Gastroesophageal sphincter (tissue), 3 donors: ENCODE measurements at regions not wholly inside any gene's neighbourhood (a gene's known extent, or its start where the extent isn't known, plus 50 kb on each side); places are given as distances from the start of the nearest gene placed in this dataset.

ENCODE experiments used
- EP300 ChIP-seq: sonication (generic); formaldehyde crosslinking; IDR thresholded peaks from one replicate; pipeline ENCODE4 v1.6.1; 2017; ENCODE audit warnings: antibody characterized with exemption, mild to moderate bottlenecking
- POLR2A ChIP-seq, 2 donors: fragments of 450-650 bp; IDR thresholded peaks; one replicate each; pipeline ENCODE4 v1.6.1; 2017; ENCODE audit warnings: antibody characterized with exemption in 2 of 2, mild to moderate bottlenecking in 2 of 2, moderate library complexity in 1 of 2
- TF ChIP-seq, protein P1 (sequence below), 4 experiments: fragments of 200-600 bp in 2 of 4; fragments of 450-650 bp in 2 of 4; sonication (generic) in 1 of 4; IDR thresholded peaks; one replicate each; pipeline ENCODE4 v1.5.1; 2017 to 2019; ENCODE audit warnings: antibody characterized with exemption in 4 of 4, mild to moderate bottlenecking in 2 of 4, moderate library complexity in 2 of 4

DNA sequence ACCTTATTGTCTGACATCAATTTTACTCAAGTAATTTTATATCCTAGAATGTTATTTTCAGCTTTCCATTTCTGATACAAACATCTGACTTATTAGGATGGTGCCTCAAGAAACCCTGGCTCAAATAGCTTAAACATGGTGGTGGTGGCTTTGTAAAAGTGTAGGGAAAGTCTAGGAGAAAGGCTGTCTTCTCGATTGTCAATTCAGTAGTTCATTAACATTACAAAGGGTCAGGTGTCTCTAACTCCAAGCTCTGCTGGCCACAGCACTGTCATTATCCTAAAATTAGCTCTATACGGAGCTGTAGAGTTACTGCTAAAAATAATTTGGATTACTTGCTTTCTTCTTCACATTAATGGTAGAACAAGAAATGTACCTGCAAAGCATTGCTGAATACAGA lies 1360.1 kb upstream of the CDH6 start:
- TF ChIP-seq, protein P1, sequence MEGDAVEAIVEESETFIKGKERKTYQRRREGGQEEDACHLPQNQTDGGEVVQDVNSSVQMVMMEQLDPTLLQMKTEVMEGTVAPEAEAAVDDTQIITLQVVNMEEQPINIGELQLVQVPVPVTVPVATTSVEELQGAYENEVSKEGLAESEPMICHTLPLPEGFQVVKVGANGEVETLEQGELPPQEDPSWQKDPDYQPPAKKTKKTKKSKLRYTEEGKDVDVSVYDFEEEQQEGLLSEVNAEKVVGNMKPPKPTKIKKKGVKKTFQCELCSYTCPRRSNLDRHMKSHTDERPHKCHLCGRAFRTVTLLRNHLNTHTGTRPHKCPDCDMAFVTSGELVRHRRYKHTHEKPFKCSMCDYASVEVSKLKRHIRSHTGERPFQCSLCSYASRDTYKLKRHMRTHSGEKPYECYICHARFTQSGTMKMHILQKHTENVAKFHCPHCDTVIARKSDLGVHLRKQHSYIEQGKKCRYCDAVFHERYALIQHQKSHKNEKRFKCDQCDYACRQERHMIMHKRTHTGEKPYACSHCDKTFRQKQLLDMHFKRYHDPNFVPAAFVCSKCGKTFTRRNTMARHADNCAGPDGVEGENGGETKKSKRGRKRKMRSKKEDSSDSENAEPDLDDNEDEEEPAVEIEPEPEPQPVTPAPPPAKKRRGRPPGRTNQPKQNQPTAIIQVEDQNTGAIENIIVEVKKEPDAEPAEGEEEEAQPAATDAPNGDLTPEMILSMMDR (IDR thresholded peaks at IDR 0.05), result no peak
- TF ChIP-seq POLR2A (IDR thresholded peaks at IDR 0.05) (no peak), EP300 (no peak)
